Midbrain (tissue), 1 donor: ENCODE measurements at regions not wholly inside any gene's neighbourhood (a gene's known extent, or its start where the extent isn't known, plus 50 kb on each side); places are given as distances from the start of the nearest gene placed in this dataset.

Experiments used
- DNase-seq: peaks from one replicate; lab custom pipeline; 2025; lab: John Stamatoyannopoulos, UW

GRCh38 chr11:92662601-92663360 is 306.7 kb upstream of the MTNR1B start:
- DNase-seq = no peak

- DNase-seq = no peak
Measured at GRCh38 chr11:92663539-92663938, 305.9 kb upstream of the MTNR1B start.

- DNase-seq = no peak
Measured at GRCh38 chr11:92667486-92668152, 301.8 kb upstream of the MTNR1B start.

- no peak for DNase-seq
Measured at GRCh38 chr11:92670308-92670890, 299.1 kb upstream of the MTNR1B start.

- DNase-seq = no peak
Measured at GRCh38 chr11:92671081-92671480, 298.4 kb upstream of the MTNR1B start.

- DNase-seq = no peak
Measured at GRCh38 chr11:92675303-92675702, 294.1 kb upstream of the MTNR1B start.

GRCh38 chr11:92675810-92676209 is 293.6 kb upstream of the MTNR1B start:
- DNase-seq = no peak

- no peak for DNase-seq
Measured at GRCh38 chr11:92678008-92678611, 291.3 kb upstream of the MTNR1B start.

- DNase-seq = no peak
Measured at GRCh38 chr11:92681586-92681985, 287.9 kb upstream of the MTNR1B start.

GRCh38 chr11:92682136-92682535 is 287.3 kb upstream of the MTNR1B start:
- DNase-seq = no peak

GRCh38 chr11:92682952-92683351 is 286.5 kb upstream of the MTNR1B start:
- no peak for DNase-seq

GRCh38 chr11:92685049-92685448 is 284.4 kb upstream of the MTNR1B start:
- DNase-seq = no peak

GRCh38 chr11:92687724-92688123 is 281.7 kb upstream of the MTNR1B start:
- DNase-seq = no peak

GRCh38 chr11:92688416-92688815 is 281.0 kb upstream of the MTNR1B start:
- no peak for DNase-seq

GRCh38 chr11:92692826-92693546 is 276.5 kb upstream of the MTNR1B start:
- no peak for DNase-seq

- no peak for DNase-seq
Measured at GRCh38 chr11:92696076-92696475, 273.4 kb upstream of the MTNR1B start.

- DNase-seq = no peak
Measured at GRCh38 chr11:92697461-92698312, 271.8 kb upstream of the MTNR1B start.

- DNase-seq = no peak
Measured at GRCh38 chr11:92698742-92699141, 270.7 kb upstream of the MTNR1B start.

- no peak for DNase-seq
Measured at GRCh38 chr11:92702037-92702804, 267.2 kb upstream of the MTNR1B start.

GRCh38 chr11:92702805-92703448 is 266.5 kb upstream of the MTNR1B start:
- no peak for DNase-seq
